Neural cell (in vitro differentiated cells): ENCODE measurements at regions not wholly inside any gene's neighbourhood (a gene's known extent, or its start where the extent isn't known, plus 50 kb on each side); places are given as distances from the start of the nearest gene placed in this dataset.
"Not testable (repeated sequence)": the region's sequence is repeated elsewhere in the genome, so short reads cannot be mapped to it uniquely, and the experiment has no call there.

Experiments
- EP300 ChIP-seq: fragments of 450-650 bp; conservative IDR thresholded peaks from 2 replicates; pipeline ENCODE4 v1.6.1; 2014; ENCODE audit warnings: antibody characterized with exemption, mild to moderate bottlenecking, moderate library complexity; ENCODE audit not compliant: poor library complexity, severe bottlenecking
- EZH2 ChIP-seq: fragments of 200-600, 300-800 bp; shearing (Covaris generic), sonication (generic); IDR thresholded peaks from 2 replicates; pipeline ENCODE4 v1.6.1; 2014; ENCODE audit warnings: antibody characterized with exemption, low read length, borderline replicate concordance, mild to moderate bottlenecking; ENCODE audit not compliant: insufficient read depth, poor library complexity, severe bottlenecking
- POLR2AphosphoS5 ChIP-seq: IDR thresholded peaks from 2 replicates; pipeline ENCODE4 v1.6.1; 2012
- RAD21 ChIP-seq: fragments of 450-650 bp; conservative IDR thresholded peaks from 2 replicates; pipeline ENCODE4 v1.6.1; 2014; ENCODE audit warnings: antibody characterized with exemption, mild to moderate bottlenecking, moderate library complexity
- REST ChIP-seq: IDR thresholded peaks from 2 replicates; pipeline ENCODE4 v1.6.1; 2012; ENCODE audit warnings: borderline replicate concordance
- TF ChIP-seq, protein P1 (sequence below): fragments of 450-650 bp; IDR thresholded peaks from 2 replicates; pipeline ENCODE4 v1.5.1; 2014; ENCODE audit warnings: antibody characterized with exemption, mild to moderate bottlenecking, moderate library complexity; ENCODE audit not compliant: poor library complexity, severe bottlenecking

- TF ChIP-seq, protein P1, sequence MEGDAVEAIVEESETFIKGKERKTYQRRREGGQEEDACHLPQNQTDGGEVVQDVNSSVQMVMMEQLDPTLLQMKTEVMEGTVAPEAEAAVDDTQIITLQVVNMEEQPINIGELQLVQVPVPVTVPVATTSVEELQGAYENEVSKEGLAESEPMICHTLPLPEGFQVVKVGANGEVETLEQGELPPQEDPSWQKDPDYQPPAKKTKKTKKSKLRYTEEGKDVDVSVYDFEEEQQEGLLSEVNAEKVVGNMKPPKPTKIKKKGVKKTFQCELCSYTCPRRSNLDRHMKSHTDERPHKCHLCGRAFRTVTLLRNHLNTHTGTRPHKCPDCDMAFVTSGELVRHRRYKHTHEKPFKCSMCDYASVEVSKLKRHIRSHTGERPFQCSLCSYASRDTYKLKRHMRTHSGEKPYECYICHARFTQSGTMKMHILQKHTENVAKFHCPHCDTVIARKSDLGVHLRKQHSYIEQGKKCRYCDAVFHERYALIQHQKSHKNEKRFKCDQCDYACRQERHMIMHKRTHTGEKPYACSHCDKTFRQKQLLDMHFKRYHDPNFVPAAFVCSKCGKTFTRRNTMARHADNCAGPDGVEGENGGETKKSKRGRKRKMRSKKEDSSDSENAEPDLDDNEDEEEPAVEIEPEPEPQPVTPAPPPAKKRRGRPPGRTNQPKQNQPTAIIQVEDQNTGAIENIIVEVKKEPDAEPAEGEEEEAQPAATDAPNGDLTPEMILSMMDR, result not testable (repeated sequence)
- TF ChIP-seq POLR2AphosphoS5, REST, RAD21, EP300, EZH2: not testable (repeated sequence)
These were observed 105.1 kb upstream of the SHISA3 start for GRCh38 chr4:42292192-42292591.
